ENCODE measurements at regions not wholly inside any gene's neighbourhood (a gene's known extent, or its start where the extent isn't known, plus 50 kb on each side); places are given as distances from the start of the nearest gene placed in this dataset.
"Not testable (repeated sequence)": the region's sequence is repeated elsewhere in the genome, so short reads cannot be mapped to it uniquely, and the experiment has no call there.

DNA sequence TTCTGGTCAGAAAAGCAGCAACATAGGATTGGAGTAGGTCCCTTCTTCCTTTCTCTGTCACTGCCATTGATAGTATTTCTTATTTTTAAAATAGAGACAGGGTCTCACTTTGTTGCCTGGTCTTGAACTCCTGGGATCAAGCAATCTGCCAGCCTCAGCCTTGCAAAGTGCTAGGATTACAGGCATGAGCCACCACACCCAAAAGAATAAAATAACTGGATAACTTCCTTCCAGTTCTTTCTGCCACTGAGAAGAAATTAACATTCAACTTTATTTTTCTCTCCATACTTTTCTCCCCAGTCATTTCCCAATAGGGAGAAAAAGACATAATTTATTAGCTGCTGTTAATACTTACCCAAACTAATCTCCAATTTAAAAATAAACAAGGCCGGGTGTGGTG is 91.9 kb upstream of the MED13 start:
- no peak for DNase-seq (ENCODE audit: low read depth, low spot score)

DNA sequence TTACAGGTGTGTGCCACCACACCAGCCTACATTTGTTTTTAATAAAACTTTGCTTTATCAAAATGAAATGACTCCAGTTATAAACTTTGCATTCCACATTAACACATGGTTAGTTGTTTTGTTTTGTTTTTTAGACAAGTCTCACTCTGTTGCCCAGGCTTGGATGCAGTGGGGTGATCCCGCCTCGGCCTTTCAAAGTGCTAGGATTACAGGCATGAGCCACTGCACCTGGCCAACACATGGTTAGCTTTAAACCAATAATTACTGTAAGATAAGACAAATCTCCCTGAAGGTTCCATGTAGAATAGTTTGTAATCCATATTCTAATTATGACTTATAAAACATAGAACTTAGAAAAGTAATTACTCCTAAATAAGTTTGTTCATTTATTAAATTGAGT is 89.8 kb upstream of the MED13 start:
- no peak for DNase-seq (ENCODE audit: low read depth, low spot score)

DNA sequence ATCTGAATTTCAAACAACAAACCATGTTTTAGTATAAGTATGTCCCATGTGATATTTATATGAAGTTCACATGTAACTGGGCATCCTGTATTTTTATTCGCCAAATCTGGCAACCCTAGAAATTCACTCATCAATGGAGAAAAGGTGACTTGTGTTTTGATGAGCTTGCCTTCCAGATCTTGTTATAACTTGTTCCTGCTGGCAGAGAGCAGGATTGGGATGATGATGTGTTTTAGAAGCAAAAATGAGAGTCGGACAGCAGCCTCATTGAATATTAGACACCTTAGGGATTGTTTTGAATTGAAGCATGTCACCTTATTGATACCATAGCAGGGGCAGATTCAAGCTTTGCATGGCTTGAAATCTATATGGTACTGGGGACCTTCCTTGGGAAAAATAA is 85.4 kb upstream of the MED13 start:
- no peak for DNase-seq (ENCODE audit: low read depth, low spot score)

DNA sequence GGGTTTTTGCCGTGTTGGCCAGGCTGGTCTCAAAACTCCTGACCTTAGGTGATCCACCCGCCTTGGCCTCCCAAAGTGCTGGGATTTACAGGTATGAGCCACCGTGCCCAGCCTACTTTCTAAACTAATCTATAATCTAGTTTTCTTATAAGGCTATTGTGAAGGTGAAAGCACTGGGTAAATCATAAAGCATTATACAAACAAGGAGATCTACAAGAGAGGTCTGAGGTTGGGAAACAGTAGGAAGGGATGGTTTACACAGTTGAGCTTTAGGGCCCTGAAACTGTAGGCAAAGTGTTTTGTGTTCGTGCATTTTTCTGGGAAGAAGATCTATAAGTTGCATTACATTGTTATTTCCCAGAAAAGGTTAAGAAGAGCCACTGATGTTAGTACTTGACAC is 84.9 kb upstream of the MED13 start:
- DNase-seq (ENCODE audit: low read depth, low spot score), result no peak

DNA sequence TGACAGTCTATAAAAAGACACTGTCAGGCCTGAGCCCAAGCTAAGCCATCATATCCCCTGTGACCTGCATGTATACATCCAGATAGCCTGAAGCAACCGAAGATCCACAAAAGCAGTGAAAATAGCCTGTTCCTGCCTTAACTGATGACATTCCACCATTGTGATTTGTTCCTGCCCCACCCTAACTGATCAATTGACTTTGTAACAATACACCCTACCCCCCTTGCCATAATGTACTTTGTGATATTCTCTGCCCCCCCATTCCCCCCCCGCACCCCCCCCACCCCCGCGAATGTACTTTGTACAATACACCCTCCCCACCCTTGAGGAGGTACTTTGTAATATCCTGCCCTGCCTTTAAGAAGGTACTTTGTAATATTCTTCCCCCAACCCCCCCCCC is 82.2 kb upstream of the MED13 start:
- DNase-seq (ENCODE audit: low read depth, low spot score), result no peak

DNA sequence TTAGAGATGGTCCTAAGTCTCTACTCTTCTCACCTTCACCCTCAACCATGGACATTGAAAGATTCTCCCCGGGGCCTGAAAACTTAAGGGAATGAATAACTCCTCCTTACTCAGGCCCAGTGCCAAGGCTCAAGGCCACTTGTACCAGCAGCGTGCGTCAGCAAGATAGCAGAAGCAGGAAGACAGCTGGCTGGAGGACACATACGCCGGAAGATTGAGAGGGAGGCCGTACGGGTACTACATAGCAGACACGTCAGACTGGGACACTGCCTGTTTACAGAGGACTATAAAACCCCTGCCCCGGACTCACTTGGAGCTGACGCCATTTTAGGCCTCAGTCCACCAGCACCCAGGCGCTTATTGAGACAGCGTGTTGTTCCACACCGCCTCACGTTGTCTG is 75.8 kb upstream of the MED13 start:
- no peak for DNase-seq (ENCODE audit: low read depth, low spot score)

DNA sequence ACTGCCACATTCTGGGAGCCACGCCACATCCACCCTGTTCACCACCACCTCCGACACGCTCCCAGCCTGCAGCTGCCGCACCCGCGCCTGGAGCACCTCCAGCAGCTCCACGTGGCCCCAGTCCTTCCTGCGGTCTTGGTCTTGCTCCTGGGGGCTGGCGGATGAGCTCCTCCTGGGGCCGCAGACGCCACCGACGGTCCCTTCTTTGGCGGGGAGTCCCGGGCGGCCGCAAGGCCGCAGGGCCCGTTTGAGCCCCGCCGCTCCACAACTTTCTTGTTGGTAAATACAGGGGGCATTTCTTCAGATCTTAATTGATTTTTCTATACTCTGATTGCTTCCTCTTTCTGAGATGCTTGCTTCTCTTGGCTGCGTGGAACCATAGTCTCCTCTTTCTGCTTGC is 75.3 kb upstream of the MED13 start:
- DNase-seq (ENCODE audit: low read depth, low spot score), result no peak

DNA sequence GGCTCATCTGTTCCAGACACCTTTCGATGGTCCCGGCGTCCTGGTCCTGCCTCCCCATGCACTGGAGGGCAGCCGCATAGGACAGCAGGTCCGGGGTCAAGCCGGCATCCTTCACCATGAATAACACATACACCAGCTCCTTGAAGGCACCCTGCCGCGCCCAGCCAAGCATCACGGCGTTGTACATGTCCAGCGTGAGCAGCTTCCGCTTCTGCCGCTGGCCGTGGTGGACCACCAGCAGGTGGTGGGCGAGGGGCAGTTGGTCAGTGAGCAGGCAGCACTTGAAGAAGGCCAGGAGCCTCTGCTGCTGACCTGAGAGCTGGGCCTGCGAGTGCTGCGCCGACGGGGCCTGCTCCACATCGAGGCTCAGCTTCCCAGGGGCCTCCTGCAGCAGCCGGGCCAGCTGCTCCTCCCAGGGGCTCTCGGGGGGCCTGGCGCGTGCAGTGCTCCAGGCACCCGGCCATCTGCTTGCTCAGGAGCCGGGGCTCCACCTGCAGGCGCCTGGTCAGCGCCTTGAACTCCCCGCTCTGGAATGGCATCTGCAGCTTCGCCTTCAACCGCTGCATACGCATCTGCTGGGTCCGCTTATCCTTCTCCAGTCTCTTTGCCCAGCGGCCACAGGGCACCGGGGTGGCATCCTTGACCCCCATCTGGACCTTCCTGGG is 74.7 kb upstream of the MED13 start:
- DNase-seq (ENCODE audit: low read depth, low spot score), result not testable (repeated sequence)

DNA sequence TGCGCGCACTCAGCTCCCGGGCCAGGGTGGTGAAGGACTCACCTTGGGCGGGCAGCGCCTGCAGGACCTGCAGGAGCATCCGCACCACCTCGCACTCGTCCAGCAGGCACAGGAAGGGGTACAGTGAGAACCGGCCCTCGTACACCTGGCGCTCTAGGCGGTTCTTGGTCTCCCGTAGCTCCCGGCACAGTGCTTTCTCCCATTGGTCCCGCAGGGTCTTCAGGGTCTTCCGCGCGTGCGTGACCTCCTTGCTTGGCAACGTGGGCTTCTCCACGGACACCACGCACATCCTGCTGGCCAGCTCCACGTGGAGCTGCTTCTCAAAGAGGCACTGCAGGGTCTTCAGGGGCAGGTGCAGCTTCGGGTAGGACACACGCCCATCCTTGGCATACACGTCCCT is 74.1 kb upstream of the MED13 start:
- no peak for DNase-seq (ENCODE audit: low read depth, low spot score)

DNA sequence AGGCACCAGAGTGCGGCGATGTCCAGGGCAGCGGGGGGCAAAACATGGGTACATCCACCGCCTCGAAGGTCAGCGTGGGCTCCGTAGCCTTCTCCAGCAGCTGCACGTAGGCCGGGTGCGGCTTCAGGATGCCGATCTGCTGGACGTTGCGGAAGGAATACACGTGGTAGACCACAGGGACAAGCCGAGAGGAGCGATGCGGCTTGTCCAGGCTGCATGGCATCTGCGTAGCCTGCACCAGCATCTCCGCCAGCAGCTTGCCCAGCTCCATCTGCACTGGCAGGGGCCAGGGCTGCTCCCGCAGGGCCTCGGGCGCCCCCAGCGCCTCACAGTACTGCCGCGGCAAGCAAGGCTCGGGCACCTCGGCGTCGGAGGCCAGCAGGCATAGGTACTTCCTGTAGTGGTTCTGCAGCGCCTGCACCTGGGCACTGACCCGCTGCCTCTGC is 73.6 kb upstream of the MED13 start:
- DNase-seq (ENCODE audit: low read depth, low spot score), result not testable (repeated sequence)

DNA sequence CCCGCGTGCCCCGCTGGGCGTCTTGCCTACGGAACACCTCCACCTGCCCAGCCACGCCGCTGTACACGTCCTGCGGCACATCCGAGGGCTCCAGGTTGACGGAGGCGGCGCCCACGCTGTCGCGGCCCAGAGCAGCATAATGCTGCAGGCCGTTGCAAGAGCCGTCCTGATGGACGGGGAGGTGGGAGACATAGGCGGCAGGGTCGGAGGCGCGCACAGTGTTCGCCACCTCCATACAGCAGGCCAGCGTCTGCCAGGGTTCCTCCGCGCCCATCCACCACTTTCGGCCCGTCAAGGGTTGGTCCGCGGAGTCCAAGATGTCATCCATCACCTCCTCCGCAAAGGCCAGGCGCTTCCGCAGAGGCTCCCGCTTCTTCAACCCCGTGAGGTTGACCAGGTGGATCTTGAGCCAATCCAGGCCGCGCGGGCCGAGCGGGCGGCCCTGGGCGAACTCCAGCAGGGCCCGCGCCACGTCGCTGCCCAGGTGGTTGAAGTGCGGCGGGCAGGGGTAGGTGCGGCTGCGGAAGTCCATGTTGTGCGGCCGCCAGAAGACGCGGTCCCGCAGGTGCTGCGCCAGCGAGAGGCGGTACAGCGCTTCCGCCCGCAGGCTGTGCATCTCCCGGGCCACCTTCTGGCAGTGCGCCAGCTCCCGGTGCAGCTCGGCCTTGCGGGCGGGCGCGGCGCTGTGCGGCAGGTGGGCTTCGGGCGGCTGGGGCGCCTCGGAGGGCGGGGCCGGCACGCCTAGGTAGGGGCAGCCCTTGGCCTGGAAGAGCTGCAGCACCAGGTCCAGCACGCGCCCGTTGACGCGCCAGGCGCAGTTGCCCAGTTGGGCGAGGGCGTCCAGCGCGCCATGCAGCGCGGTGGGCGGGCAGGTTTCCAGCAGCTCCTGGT is 72.9 kb upstream of the MED13 start:
- not testable (repeated sequence) for DNase-seq (ENCODE audit: low read depth, low spot score)

DNA sequence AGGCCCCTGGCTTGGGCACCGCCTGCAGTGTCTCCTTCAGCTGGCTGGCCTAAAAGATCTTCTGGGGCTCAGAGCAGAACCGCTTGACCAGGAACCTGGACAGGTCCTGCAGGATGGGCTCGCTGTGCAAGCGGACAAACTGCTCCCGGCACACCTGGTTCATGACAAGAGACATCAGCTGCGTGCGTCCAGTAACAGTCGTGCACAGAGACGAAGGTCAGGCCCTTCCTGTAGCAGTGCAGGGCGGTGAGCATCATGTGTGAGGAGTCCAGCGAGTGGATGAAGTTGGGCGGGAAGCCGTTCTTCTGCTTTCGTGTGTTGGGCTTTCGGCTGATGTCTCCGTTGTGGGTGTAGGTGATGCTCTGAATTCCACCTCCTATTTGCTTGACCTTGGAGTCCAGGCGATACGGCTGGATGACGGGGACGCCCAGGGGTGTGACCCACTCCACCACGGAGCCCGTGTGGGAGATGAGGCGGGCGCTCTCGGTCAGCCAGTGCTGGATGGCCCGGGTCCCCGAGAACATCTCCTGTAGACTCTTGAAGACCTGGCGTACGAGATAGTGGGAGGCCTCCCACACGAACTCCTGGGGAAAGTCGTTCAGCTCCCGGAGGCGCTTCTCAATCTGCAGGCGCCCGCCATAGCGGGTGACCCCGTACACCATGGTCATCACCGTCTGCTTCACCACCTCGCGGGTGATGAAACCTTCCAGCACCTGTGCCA is 72.1 kb upstream of the MED13 start:
- DNase-seq (ENCODE audit: low read depth, low spot score), result not testable (repeated sequence)

DNA sequence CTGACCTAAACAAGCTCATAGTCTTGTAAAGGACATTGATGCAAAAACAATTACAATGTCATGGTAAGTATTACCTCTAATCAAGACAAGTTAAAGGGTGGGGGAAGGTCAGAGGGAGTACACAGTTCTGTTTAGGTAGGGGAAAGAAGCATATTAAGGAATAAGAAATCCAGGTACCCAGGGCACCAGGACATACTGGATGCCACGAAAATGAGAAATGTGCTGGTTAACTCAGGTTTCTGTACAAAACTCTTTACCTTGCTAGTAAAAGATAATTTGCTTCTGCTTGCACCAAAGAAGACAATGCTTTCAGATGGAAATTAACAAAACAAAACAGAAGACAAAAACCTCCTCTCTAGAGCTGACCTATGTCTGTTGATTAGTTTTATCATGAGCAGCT is 70.7 kb upstream of the MED13 start:
- DNase-seq (ENCODE audit: low read depth, low spot score), result no peak

DNA sequence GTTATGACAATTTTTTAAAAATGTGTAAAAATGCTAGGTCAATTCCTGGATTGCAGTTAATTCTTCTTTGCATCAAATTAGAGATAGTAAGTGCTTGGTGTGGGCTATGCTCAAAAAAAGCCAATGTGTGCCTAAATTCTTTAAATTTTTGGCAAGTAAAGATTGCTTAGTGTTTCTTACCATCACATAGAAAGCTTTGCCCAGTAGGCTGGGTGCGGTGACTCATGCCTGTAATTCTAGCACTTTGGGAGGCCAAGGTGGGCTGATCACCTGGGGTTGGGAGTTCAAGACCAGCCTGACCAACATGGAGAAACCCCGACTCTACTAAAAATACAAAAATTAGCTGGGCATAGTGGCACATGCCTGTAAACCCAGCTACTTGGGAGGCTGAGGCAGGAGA is 70.0 kb upstream of the MED13 start:
- DNase-seq (ENCODE audit: low read depth, low spot score), result not testable (repeated sequence)

DNA sequence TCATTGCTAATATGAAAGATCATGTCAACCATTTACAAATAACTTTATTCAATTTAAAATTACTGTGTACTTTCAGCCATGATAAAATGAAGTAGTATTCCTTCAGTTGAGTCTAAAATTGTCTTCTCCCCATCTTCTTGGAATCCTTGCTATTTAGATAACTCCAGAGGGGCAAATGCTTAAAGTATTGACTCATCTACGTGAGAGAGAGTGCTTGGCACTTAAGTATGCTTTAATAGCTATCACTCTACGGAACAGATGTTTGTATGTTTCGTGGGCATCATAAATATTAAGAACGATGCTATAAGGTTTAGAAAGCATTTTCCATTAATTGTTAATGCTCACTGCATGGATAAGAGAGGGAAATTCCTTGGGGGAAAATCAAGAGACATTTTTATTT is 69.3 kb upstream of the MED13 start:
- no peak for DNase-seq (ENCODE audit: low read depth, low spot score)

DNA sequence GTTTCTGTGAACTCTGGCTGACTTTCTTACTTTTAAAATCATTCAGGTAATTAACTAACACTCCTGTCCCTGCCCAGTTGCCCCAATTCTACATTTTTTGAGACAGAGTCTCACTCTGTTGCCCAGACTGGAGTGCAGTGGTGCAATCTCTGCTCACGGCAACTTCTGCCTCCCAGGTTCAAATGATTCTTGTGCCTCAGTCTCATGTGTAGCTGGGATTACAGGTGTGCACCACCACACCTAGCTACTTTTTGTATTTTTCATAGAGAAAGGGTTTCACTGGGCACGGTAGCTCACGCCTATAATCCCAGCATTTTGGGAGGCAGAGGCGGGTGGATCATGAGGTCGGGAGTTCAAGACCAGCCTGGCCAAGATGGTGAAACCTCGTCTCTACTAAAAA is 66.2 kb upstream of the MED13 start:
- not testable (repeated sequence) for DNase-seq (ENCODE audit: low read depth, low spot score)

DNA sequence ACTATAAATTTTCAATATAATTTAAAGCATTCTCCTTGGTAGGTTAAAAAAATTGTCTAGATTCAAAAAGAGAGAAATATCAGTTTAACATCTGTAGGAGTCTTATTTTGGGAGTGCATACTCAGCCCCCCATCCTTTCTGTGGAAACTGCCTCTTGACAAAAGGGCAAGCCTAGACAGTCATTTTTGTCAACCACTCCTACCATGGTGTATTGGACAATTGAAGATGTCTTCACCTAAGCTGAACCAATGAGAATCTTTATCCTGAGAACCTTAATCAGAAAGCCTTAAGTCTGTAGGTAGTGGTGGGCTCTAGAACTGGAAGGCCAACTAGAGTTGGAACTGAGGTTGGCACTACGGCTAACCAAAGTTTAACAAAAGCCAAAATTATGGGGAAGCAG is 65.7 kb upstream of the MED13 start:
- DNase-seq (ENCODE audit: low read depth, low spot score), result no peak

DNA sequence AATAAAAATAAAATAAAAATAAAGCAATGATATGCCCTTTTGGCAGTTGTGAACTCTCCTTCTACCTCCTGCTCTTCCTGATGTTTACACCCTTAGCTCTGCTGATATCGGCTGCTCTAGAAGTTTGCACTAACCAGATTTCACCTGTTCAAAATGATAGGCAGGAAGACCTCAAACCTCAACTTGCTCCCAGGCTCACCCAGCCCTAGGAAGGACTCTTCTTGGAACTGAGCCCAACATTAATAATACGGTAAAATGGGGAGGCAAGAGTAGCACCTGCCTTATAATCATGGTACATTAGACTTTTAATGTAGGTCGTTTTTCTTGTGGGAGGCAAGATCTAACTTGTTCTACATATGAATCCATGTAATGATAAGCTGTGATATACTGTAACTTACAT is 61.2 kb upstream of the MED13 start:
- no peak for DNase-seq (ENCODE audit: low read depth, low spot score)

DNA sequence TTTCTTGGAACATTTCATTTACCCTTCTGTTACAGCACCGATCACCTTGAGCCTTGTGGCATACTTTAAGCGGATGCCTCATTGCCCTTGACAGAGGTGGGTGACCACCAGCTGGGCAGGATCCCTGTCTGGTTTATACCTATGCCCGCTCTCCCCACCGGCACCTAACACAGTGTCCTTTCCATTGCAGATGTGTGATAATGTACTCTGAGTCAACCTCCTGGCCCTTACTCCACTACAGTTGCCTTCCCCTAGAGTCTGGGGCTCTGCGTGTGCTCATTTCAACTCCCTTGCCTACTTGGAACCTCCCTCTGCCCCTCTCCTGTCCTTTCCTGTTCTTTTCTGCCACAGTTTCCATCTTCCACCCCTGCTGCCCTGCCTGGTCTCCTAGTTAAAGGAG is 60.2 kb upstream of the MED13 start:
- no peak for DNase-seq (ENCODE audit: low read depth, low spot score)

DNA sequence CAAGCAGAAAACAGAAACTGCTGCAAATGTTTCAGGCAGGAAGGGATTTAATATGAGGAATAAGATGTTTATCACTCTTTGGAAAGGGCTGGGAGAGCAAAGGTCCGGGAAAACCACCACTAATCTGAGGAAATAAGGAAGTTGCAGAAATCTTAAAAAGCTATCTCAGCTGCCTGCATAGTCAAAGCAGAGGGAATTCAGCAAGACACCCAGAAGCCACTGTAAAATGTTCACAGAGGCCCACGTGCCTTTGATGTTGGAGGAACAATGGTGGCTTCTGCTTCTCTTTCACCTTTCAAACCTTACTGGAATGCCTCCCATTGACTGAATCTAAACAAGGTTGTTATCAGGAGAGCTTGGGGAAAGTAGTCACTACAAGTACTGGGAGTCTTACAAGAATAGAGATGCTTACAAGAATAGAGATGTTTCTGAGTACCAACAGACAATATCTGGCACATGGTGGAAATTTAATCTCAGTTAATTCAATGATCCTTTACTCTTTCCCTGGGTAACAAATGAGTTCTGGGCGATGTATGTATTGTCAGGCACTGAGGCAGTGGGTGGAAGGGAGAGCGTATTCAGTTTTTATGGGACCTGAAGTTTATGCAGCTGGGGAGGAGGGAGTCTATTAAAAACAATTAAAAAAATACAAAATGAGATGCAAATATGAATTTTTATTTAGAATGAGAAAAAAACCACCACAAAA is 56.1 kb upstream of the MED13 start:
- no peak for DNase-seq (ENCODE audit: low read depth, low spot score)

DNA sequence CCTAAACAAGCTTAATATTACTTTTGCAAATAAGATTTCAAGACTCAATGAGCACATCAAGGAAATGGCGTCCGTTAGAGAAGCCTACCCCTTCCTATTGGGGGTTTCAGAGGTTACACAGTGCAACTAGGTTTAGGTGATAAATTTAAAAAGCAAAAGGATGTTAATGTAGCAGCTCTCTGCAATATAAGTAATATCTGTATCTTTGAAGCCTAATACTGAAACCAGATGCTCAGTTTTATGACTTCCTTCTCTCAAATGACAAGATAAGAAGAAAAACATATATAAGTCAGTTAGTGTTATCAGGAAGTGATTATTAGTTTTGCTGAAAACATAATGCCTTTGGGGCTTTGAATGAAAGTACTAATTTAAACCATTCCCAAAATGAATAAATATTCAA is 54.3 kb upstream of the MED13 start:
- no peak for DNase-seq (ENCODE audit: low read depth, low spot score)

All from pulmonary artery endothelial cell (primary cell).